ENCODE measurements at regions not wholly inside any gene's neighbourhood (a gene's known extent, or its start where the extent isn't known, plus 50 kb on each side); places are given as distances from the start of the nearest gene placed in this dataset.
"Not testable (repeated sequence)": the region's sequence is repeated elsewhere in the genome, so short reads cannot be mapped to it uniquely, and the experiment has no call there.

DNA sequence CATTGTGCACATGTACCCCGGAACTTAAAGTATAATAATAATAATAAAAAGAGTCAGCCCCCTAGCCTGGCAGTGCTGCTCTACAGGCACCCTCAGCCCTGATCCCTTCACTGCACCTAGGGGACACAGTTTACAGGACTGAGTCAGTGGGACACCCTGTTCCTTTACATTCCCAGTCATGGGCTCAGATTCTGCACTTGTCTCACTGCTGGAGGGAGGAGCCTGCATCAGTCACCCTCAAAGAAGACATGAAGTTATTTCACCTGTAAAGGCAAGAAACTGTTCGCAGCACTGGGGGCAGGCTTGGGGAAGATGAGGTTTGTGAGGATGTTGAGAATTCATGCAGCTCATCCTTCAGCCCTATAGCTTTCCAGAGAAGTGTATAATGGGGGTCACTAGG lies 50.7 kb upstream of the VPREB1 start:
- intact Hi-C loops (cut with DNase I), result no loop called here
- DNase-seq (ENCODE audit: low spot score) (no peak), ATAC-seq (no peak)

GRCh38 chr22:22193462-22193861 lies 51.1 kb upstream of the VPREB1 start:
- intact Hi-C loops (cut with DNase I); ATAC-seq; DNase-seq (ENCODE audit: low spot score): not testable (repeated sequence)

DNA sequence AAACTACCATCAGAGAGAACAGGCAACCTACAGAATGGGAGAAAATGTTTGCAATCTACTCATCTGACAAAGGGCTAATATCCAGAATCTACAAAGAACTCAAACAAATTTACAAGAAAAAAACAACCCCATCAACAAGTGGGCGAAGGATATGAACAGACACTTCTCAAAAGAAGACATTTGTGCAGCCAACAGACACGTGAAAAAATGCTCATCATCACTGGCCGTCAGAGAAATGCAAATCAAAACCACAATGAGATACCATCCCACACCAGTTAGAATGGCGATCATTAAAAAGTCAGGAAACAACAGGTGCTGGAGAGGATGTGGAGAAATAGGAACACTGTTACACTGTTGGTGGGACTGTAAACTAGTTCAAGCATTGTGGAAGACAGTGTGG lies 51.6 kb upstream of the VPREB1 start:
- DNase-seq (ENCODE audit: low spot score); intact Hi-C loops (cut with DNase I); ATAC-seq: not testable (repeated sequence)

- DNase-seq (ENCODE audit: low spot score); intact Hi-C loops (cut with DNase I); ATAC-seq: not testable (repeated sequence)
Measured at GRCh38 chr22:22189796-22190195, 54.8 kb upstream of the VPREB1 start.

GRCh38 chr22:22187863-22188262 lies 56.7 kb upstream of the VPREB1 start:
- intact Hi-C loops (cut with DNase I); ATAC-seq; DNase-seq (ENCODE audit: low spot score): not testable (repeated sequence)

DNA sequence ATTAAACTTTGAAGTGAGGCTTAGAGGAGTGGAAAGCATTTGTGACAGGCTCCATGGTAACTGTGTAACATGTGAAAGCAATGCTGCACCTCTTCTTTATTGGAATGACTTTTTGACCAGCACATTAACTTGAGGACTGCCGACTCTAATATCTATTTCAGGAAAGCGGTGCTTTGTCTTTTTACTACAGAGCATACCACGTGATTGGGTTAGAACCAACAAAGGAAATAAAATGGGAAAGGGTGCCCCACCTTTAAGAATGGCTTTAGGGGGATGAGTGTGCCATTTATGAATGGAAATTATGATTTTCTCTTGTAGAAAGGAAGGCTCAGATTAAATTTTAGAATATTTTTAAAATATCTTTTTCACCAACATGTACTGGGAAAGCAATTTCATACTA lies 57.3 kb upstream of the VPREB1 start:
- ATAC-seq (no peak), DNase-seq (ENCODE audit: low spot score) (no peak)
- intact Hi-C loops (cut with DNase I), result no loop called here

DNA sequence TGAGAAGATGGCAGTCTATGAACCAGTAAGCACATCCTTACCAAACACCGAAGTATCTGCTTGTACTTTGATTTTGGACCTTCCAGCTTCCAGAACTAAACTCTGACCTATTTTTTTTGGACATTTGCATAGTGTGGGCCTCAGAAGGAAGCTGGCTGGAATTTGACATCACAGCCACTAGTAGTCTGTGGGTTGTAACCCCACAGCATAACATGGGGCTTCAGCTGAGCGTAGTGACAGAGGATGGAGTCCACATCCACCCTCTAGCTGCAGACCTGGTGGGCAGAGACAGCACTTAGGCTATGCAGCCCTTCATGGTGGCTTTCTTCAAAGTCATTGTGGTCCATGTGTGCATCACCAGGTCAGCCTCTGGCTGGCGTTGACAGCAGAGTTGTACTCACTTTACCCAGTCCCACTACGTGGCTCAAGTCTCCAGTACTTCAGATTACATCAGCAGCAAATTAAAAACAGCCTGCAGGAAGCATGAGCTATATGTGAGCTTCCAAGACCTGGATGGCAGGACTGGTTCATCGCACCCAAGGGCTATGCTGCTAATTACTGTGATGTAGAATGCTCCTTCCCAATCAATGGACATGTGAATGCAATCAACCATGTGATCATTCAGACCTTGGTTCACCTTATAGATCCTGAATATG lies 58.6 kb upstream of the VPREB1 start:
- DNase-seq (ENCODE audit: low spot score) (no peak), ATAC-seq (no peak)
- intact Hi-C loops (cut with DNase I), result no loop called here

DNA sequence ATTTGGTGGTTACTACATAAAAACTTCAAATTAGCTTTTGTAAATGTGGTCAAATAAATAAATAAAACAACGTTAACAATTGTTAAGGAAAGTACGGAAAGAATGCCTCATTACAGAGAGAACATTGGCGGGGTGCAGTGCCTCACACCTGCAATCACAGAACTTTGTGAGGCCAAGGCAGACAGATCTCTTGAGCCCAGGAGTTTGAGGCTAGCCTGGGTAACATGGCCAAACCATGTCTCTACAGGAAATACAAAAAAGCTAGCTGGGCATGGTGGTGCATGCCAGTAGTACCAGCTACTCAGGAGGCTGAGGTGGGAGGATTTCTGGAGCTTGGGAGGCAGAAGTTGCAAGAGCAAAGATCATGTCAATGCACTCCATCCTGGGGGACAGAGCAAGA lies 59.4 kb upstream of the VPREB1 start:
- ATAC-seq (no peak), DNase-seq (ENCODE audit: low spot score) (no peak)
- intact Hi-C loops (cut with DNase I), result no loop called here

- intact Hi-C loops (cut with DNase I), result no loop called here
- ATAC-seq (no peak), DNase-seq (ENCODE audit: low spot score) (no peak)
Measured at GRCh38 chr22:22184277-22184807, 60.2 kb upstream of the VPREB1 start.

DNA sequence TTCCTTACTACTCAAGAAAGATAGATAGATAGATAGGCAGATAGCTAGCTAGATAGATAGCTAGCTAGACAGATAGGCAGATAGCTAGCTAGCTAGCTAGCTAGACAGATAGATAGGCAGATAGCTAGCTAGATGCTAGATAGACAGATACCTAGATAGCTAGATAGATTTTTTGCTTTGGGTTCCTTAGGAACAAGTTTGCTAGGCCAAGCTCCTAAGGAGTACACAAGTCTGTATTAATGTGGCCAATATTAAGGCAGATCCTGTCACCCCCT lies 61.7 kb upstream of the VPREB1 start:
- DNase-seq (ENCODE audit: low spot score) (no peak), ATAC-seq (no peak)
- intact Hi-C loops (cut with DNase I), result no loop called here

DNA sequence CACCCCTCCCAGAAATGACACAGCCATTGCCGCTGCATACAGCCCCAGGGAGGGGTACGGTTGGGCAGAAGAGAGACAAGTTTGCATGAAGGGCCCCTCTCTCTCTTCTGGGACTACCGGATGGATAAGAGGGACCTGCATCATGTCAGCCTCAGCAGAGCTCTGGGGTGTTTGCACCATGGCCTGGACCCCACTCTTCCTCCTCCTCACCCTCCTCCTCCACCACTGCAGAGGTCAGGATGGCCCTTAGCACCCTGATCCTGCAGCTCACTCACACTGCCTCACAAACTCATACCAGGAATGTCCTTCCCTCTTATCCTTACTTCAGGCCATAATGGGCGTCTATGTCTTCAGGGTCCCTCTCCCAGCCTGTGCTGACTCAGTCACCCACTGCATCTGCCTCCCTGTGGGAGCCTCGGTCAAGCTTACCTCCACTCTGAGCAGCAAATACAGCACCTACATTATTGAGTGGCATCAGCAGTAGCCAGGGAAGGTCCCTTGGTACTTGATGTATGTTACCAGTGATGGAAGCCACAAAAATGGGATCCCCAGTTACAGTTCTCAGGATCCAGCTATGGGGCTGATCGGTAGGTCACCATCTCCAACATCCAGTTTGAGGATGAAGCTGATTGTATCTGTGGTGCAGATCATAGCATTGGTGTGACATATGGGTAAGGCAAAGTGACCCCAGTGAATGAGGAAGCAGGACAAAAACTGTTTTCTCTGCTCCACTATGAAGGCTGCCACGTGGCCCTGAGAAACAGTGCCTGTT lies 62.2 kb upstream of the VPREB1 start:
- intact Hi-C loops (cut with DNase I), result no loop called here
- DNase-seq (ENCODE audit: low spot score), result no peak
- ATAC-seq, result no peak

GRCh38 chr22:22181341-22181850 lies 63.2 kb upstream of the VPREB1 start:
- intact Hi-C loops (cut with DNase I), result no loop called here
- ATAC-seq (no peak), DNase-seq (ENCODE audit: low spot score) (no peak)

- ATAC-seq (no peak), DNase-seq (ENCODE audit: low spot score) (no peak)
- intact Hi-C loops (cut with DNase I), result no loop called here
Measured at GRCh38 chr22:22180738-22181285, 63.8 kb upstream of the VPREB1 start.

DNA sequence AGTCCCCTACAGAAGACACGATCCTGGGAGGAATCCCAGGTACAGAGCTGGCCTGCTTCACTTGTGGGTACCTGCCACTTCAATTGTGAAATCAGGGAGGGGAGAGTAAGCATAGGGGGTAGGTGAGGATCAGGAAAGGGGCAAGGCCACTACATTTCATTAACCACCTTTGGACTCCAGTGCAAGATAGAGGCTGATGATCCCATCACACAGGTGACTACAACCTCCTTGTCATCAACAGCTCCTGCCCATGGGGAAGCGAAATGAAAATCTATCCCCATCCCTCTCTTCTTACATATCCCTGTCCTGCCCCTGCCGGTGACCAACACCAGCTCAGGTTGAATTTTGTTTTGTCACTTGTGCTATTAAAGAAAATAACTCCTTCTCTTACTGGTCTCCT lies 64.7 kb upstream of the VPREB1 start:
- intact Hi-C loops (cut with DNase I), result no loop called here

GRCh38 chr22:22178992-22179391 lies 65.6 kb upstream of the VPREB1 start:
- DNase-seq (ENCODE audit: low spot score), result no peak
- ATAC-seq, result no peak
- intact Hi-C loops (cut with DNase I), result no loop called here

More for the DNA sequence above, 64.7 kb upstream of the VPREB1 start:
- DNase-seq (ENCODE audit: low spot score) (no peak), ATAC-seq (no peak)

- intact Hi-C loops (cut with DNase I), result no loop called here
- DNase-seq (ENCODE audit: low spot score) (no peak), ATAC-seq (no peak)
Measured at GRCh38 chr22:22178355-22178965, 66.1 kb upstream of the VPREB1 start.

GRCh38 chr22:22176929-22177616 lies 67.5 kb upstream of the VPREB1 start:
- no peak for DNase-seq (ENCODE audit: low spot score)
- intact Hi-C loops (cut with DNase I), result no loop called here
- ATAC-seq, result no peak

GRCh38 chr22:22172896-22173628 lies 71.5 kb upstream of the VPREB1 start:
- DNase-seq (ENCODE audit: low spot score); intact Hi-C loops (cut with DNase I); ATAC-seq: not testable (repeated sequence)
